AG04449 (cell line): ENCODE measurements at regions not wholly inside any gene's neighbourhood (a gene's known extent, or its start where the extent isn't known, plus 50 kb on each side); places are given as distances from the start of the nearest gene placed in this dataset.
A peak's percentile ranks its signal among the peaks of the same experiment; 100 is the strongest.

Experiments used
- CTCF ChIA-PET: fragments of 350-600 bp; formaldehyde crosslinking; extraction: SDS; loops from one replicate; lab custom pipeline; 2021; ENCODE audit warnings: antibody characterized with exemption; lab: Yijun Ruan, JAX
- POLR2A ChIA-PET: fragments of 400-600, 350-600 bp; formaldehyde crosslinking; extraction: SDS; loops from one replicate; lab custom pipeline; 2020; ENCODE audit warnings: antibody characterized with exemption, inconsistent platforms; lab: Yijun Ruan, JAX
- DNase-seq: peaks from one replicate; pipeline ENCODE4 v3.0.0-alpha.2; 2010; ENCODE audit warnings: low read depth, low spot score
- H3K4me3 ChIP-seq: 2 replicates; pipeline ENCODE4 v1.5.1; 2011; ENCODE audit warnings: low read depth, mild to moderate bottlenecking, control low read depth, low read length
- CTCF ChIP-seq: IDR thresholded peaks from one replicate; pipeline ENCODE4 v1.5.1; 2011; ENCODE audit warnings: mild to moderate bottlenecking, moderate library complexity, low read length, control low read depth, inconsistent platforms; ENCODE audit not compliant: insufficient read depth; ENCODE audit errors: missing control alignments

- no peak for TF ChIP-seq CTCF
- ChIA-PET POLR2A (no interaction called here), CTCF (interaction anchor here (1.2 to 1.3 kb wide), 2 partner anchors 54 to 66 kb away, joined by 3 to 4 read pairs; no protein-coding TSS in a partner anchor)
- H3K4me3 ChIP-seq, result no peak overlapping the region
- DNase-seq, result no peak
These were observed 58.5 kb upstream of the GATA2 start for GRCh38 chr3:128551451-128551850.

GRCh38 chr3:128550471-128551126 lies 57.6 kb upstream of the GATA2 start:
- no peak for TF ChIP-seq CTCF
- ChIA-PET CTCF (interaction anchor here (0.8 to 1.3 kb wide), 2 partner anchors 18 to 53 kb away, joined by 4 read pairs; no protein-coding TSS in a partner anchor), POLR2A (no interaction called here)
- no peak overlapping the region for H3K4me3 ChIP-seq
- no peak for DNase-seq

GRCh38 chr3:128550113-128550440 lies 57.1 kb upstream of the GATA2 start:
- POLR2A ChIA-PET, result no interaction called here
- TF ChIP-seq CTCF, result no peak
- H3K4me3 ChIP-seq, result no peak overlapping the region
- DNase-seq, result no peak
- CTCF ChIA-PET, result interaction anchor here (0.8 kb wide), 1 partner anchor 17 kb away, joined by 4 read pairs; no protein-coding TSS in a partner anchor

- ChIA-PET CTCF (interaction anchor here (0.8 kb wide), 1 partner anchor 17 kb away, joined by 4 read pairs; no protein-coding TSS in a partner anchor), POLR2A (no interaction called here)
- no peak for TF ChIP-seq CTCF
- H3K4me3 ChIP-seq, result no peak overlapping the region
- DNase-seq, result peak; percentile 36
These were observed 56.5 kb upstream of the GATA2 start for GRCh38 chr3:128549283-128550112.

GRCh38 chr3:128548426-128549282 lies 55.7 kb upstream of the GATA2 start:
- no peak for TF ChIP-seq CTCF
- CTCF ChIA-PET, result interaction anchor here (0.9 to 1.2 kb wide), 3 partner anchors 50 to 123 kb away, joined by 3 to 5 read pairs (median 3); no protein-coding TSS in a partner anchor
- DNase-seq, result no peak
- POLR2A ChIA-PET, result no interaction called here
- no peak overlapping the region for H3K4me3 ChIP-seq
